T-helper 1 cell treated with Interleukin-12 subunit alpha and Interleukin-12 subunit beta and Interleukin-4 antibody, amounts not matched to agents 30 ng/mL and 1 ng/mL, for 36 hours (primary cell): ENCODE measurements at regions not wholly inside any gene's neighbourhood (a gene's known extent, or its start where the extent isn't known, plus 50 kb on each side); places are given as distances from the start of the nearest gene placed in this dataset.

Experiments
- intact Hi-C: fragments of 100-400 bp; cut with micrococcal nuclease; formaldehyde crosslinking; loops from one replicate; pipeline ENCODE4 v1.15.1; 2024

GRCh38 chr17:72301887-72302286, 181.1 kb downstream of the SOX9 start:
- intact Hi-C loops = no loop called here

GRCh38 chr17:72302735-72303134, 181.9 kb downstream of the SOX9 start:
- intact Hi-C loops = no loop called here

GRCh38 chr17:72303787-72304733, 183.2 kb downstream of the SOX9 start:
- intact Hi-C loops = no loop called here

GRCh38 chr17:72304859-72305258, 184.0 kb downstream of the SOX9 start:
- intact Hi-C loops = no loop called here

GRCh38 chr17:72305472-72305871, 184.7 kb downstream of the SOX9 start:
- intact Hi-C loops = no loop called here

GRCh38 chr17:72306037-72306436, 185.2 kb downstream of the SOX9 start:
- intact Hi-C loops = no loop called here

GRCh38 chr17:72307836-72308235, 187.0 kb downstream of the SOX9 start:
- intact Hi-C loops = no loop called here

- intact Hi-C loops = no loop called here
Measured at GRCh38 chr17:72308744-72309385, 188.0 kb downstream of the SOX9 start.

- intact Hi-C loops = no loop called here
Measured at GRCh38 chr17:72311004-72311403, 190.2 kb downstream of the SOX9 start.

GRCh38 chr17:72315122-72315913, 194.5 kb downstream of the SOX9 start:
- intact Hi-C loops = no loop called here

GRCh38 chr17:72318131-72318530, 197.3 kb downstream of the SOX9 start:
- intact Hi-C loops = no loop called here

- intact Hi-C loops = no loop called here
Measured at GRCh38 chr17:72321896-72322295, 201.1 kb downstream of the SOX9 start.

- intact Hi-C loops = no loop called here
Measured at GRCh38 chr17:72332367-72332766, 211.5 kb downstream of the SOX9 start.

- intact Hi-C loops = no loop called here
Measured at GRCh38 chr17:72333570-72333969, 212.8 kb downstream of the SOX9 start.

- intact Hi-C loops = no loop called here
Measured at GRCh38 chr17:72334205-72334604, 213.4 kb downstream of the SOX9 start.

GRCh38 chr17:72336026-72336803, 215.4 kb downstream of the SOX9 start:
- intact Hi-C loops = no loop called here

GRCh38 chr17:72336804-72337070, 215.9 kb downstream of the SOX9 start:
- intact Hi-C loops = no loop called here

GRCh38 chr17:72338304-72338703, 217.5 kb downstream of the SOX9 start:
- intact Hi-C loops = no loop called here

GRCh38 chr17:72338847-72339790, 218.3 kb downstream of the SOX9 start:
- intact Hi-C loops = no loop called here

GRCh38 chr17:72340836-72341235, 220.0 kb downstream of the SOX9 start:
- intact Hi-C loops = no loop called here
